ENCODE measurements at regions not wholly inside any gene's neighbourhood (a gene's known extent, or its start where the extent isn't known, plus 50 kb on each side); places are given as distances from the start of the nearest gene placed in this dataset.

- TF ChIP-seq EP300 (IDR thresholded peaks at IDR 0.05) (no peak), CTCF (IDR thresholded peaks at IDR 0.05) (no peak)
These were observed 355.6 kb downstream of the SH2D4B start for GRCh38 chr10:80893256-80893655.

All from esophagus muscularis mucosa (tissue), 3 donors.